NCI-H345 (cell line): ENCODE measurements at regions not wholly inside any gene's neighbourhood (a gene's known extent, or its start where the extent isn't known, plus 50 kb on each side); places are given as distances from the start of the nearest gene placed in this dataset.

Source experiments
- DNase-seq: peaks from one replicate; lab custom pipeline; 2025; lab: John Stamatoyannopoulos, UW

DNA sequence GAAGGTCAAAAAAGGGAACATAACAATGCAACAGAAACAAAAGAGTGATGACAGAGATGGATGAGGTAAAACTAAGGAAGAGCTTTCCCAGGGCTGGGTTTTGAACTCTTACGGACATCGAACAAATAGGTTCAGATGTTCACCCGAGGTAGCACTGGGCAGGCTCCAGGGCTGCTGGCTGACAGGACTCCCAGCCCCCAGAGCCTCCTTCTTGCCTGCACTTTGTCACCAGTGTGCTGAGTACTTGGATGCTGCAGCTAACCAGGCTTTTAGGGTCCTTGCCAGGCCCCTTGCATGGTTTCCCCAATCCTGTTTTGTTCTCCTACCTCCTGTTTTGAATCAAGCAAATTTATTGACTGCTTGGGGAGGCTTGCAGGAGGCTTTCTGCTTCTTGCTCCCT lies 322.9 kb downstream of the DYSF start:
- DNase-seq, result no peak

- no peak for DNase-seq
Measured at GRCh38 chr2:71773218-71773617, 319.9 kb downstream of the DYSF start.

GRCh38 chr2:71772510-71773172 lies 319.3 kb downstream of the DYSF start:
- no peak for DNase-seq

DNA sequence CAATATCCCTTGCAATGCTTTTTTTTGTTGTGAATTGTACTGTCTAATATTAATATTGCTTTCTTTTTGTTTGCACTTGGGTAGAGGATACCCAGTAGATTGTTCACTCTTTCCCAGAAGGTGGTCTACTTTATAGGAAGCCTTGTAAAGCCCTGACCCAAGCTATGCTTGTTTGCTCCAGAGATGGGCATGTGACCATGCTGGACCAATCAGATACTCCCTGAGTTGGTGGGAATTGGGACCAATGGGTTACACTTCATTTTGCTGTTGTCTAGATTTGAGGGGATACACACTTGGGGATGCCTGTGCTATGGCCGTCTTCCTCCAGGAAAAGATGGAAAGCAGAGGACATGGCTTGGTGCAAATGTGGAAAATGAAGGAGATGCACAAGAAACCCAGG lies 314.3 kb downstream of the DYSF start:
- no peak for DNase-seq

DNA sequence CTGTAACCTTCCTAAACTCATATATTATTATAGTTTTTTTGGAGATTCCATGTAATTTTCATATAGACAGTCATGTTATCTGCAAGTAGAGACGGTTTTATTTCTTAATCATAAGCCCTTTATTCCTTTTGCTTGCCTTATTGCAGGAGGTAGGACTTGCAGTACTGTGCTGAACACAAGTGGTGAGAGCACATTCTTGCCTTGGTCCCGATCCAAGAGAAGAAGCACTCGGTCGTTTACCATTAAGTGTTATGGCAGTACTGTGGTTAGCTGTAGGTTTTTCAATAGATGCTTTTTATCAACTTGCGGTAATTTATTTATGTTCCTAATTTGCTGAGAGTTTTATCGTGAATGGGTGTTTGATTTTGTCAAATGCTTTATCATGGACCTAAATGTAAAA lies 305.7 kb downstream of the DYSF start:
- no peak for DNase-seq

DNA sequence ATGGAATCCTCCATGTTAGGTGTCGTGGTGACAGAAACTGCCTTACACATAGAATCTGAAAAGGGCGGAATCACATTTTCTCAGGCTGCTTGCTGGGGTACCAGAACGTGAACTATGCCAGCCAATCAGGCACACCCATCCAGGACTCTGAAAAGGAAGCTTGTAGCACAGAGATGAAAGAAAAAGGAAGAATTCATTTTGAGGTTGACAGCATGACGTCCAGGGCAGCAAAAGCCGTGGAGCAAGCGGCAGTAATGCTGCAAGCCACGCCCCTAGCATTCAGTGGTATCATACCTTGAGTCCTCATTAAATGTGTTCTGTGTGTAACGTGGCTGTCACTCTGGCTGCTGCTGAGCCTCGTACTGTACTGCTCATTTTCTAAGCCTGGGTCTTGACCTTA lies 304.0 kb downstream of the DYSF start:
- DNase-seq, result no peak

- no peak for DNase-seq
Measured at GRCh38 chr2:71756280-71756906, 303.0 kb downstream of the DYSF start.

DNA sequence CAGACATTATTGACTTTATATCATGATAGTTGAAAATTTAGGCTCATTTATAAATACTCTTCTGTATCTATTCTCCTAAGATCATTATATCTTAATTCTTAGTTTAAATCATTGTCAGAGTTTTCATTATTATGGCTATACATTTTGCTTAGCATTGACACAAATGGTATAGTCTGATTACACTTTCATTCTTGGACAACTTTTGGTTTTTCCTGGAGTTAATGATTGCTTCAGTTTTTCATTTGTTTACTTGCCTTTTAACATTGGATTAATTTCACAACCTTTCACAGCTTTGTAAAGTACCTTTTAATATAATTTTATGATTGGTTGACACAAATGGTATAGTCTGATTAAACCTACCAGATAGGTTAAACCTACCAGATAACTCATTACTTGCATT lies 298.2 kb downstream of the DYSF start:
- DNase-seq, result no peak

GRCh38 chr2:71749671-71750101 lies 296.3 kb downstream of the DYSF start:
- no peak for DNase-seq

DNA sequence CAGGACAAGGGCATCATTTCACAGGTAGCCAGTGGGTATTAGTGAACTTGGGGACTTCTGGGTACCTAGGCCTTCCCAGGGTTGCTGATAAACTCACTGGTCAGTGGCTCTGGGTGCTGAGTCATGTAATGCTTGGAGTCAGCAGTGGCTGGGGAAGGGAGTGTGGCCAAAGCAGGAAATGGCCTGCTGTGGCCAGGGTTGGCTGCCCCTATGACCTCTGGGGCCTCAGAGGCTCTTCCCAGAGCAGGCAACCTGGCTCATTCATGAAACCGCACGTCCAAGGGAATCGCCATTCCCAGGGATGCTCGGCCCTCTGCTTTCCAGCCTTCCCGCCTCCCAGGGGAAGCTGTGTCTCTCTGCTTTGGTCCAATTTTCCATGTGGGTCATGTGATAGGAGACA lies 294.9 kb downstream of the DYSF start:
- DNase-seq, result no peak

GRCh38 chr2:71747559-71747958 lies 294.2 kb downstream of the DYSF start:
- DNase-seq, result no peak

- no peak for DNase-seq
Measured at GRCh38 chr2:71746946-71747501, 293.7 kb downstream of the DYSF start.

DNA sequence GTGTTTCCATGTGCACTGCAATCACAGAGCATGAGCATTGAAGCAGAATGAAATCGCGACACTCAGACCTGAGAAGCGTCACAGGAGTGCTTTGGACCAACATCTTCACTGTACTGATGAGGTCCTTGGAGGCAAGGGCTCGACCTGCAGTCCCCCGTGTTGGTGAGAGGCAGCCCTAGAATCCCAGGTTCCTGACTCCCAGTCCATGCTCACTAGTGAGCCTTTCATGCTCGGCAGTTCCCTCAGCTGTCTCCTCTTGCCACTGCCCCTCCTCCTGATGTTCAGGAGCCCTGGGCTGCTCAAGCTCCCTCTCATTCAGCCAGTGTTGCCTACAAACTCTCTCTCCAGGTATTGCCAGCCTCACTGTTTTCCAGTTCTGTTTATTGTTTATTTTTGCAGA lies 291.4 kb downstream of the DYSF start:
- DNase-seq, result no peak

DNA sequence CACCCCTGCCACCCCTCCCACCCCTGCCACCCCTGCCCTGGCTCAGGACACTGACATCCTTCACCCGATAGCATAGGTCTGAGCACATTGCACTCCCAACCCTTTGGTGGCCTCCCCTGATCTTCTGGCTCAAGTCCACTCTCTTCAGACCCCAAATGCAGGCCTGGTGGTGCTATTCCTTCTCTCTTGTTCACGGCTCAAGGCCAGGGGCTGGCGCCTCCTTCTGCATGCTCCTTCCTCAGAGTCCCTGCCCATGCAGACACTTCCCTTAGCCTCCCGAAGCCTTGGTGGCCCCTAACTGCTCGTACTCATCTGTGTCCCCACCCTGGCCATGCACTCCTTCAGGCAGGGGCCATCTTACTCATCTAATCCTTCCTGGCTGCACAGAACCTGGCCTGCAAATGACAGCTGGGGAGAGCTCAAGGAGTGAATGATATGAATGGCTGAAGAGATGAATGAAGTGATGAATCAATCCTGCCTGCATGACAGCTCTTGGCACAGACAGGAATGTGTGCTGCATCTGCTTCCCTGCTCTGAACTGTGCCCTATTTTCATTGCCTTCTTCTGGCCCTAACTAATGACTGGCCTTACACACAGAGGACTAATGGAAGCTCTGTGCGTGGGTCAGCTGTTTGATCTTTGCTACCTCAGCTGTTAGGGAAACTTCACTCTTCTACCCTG lies 290.8 kb downstream of the DYSF start:
- DNase-seq, result no peak

GRCh38 chr2:71742953-71743601 lies 289.7 kb downstream of the DYSF start:
- DNase-seq, result no peak

DNA sequence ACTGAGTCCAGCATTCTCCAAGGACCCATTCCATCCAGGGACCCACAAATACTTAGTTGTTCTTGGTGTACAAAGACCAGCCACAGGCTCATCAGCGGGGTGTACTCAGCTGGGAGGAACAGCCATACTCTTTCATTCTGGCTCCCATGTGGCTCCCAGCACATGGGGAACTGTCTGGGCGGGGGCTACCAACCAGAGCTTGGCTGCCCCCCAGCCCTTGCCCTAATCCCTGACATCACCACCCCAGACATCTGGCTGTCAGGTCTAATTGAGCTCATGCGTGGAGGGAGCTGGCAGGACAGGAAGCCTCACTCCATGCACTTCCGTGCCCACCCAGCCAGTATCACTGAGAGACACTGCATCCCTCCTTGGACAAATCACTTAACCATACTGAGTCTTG lies 283.6 kb downstream of the DYSF start:
- DNase-seq, result no peak

DNA sequence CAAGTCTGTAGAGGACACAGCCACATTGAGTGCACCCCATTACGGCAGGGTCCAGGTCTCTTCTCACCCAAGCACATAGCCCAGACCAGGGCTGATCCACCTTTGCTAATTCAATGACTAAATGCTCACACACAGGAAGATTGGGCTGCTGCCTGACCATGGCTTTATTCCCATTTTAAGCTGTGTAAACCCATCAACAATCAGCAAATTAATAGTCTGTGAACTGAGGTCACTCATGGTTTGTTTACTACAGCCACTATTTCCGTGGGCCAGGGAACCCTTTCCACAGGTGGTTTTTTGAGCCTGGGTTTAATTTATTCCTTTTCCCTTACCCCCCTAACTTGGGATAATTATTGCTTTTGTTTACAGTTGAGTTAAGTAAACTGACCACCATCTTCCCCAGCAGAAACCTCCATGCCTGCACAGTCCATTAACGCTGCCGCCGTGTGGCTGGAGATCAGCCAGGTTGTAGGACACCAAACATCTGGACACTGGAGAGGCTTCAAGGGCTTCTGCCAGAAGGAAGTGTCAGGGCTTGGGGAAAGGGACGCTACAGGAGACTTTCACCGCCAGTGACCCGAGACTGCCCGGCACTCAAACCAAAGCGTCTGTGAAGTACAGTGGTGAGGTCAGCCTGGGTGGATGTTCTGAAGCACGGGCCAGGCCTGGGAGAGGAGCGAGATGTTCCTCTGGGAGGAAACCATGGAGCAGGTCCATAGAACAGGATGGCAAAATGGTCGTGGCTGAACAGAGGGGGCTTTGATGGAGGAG lies 282.9 kb downstream of the DYSF start:
- DNase-seq, result no peak
